PC-9 (cell line): ENCODE measurements at regions not wholly inside any gene's neighbourhood (a gene's known extent, or its start where the extent isn't known, plus 50 kb on each side); places are given as distances from the start of the nearest gene placed in this dataset.
"Not testable (repeated sequence)": the region's sequence is repeated elsewhere in the genome, so short reads cannot be mapped to it uniquely, and the experiment has no call there.

Source experiments
- BruUV-seq: library from RNA; stranded (reverse); fragments of 400-500 nt; replicated peaks from 2 replicates; lab custom pipeline; 2021; lab: Mats Ljungman, UMichigan
- CTCF ChIA-PET: fragments of 300-600 bp; sonication (Branson Sonifier 250); formaldehyde crosslinking; loops from one replicate; lab custom pipeline; 2022; ENCODE audit warnings: antibody characterized with exemption; lab: Charles Lee
- POLR2A ChIA-PET: fragments of 300-600 bp; sonication (Branson Sonifier 250); formaldehyde crosslinking; loops from one replicate; lab custom pipeline; 2022; ENCODE audit warnings: antibody characterized with exemption; ENCODE audit not compliant: unreplicated experiment; lab: Charles Lee
- DNase-seq, 2 experiments: peaks; one replicate each; pipeline versions ENCODE4 v3.0.0 to v3.0.0-alpha.2; 2015 to 2022; ENCODE audit warnings: mixed read lengths in 1 of 2
- H2AFZ ChIP-seq: fragments of 200-600 bp; sonication (generic); 2 replicates; pipeline ENCODE4 v1.8.1; 2017; ENCODE audit warnings: antibody characterized with exemption
- H3F3A ChIP-seq: fragments of 200-600 bp; sonication (generic); 2 replicates; pipeline ENCODE4 v1.8.1; 2017; ENCODE audit warnings: antibody characterized with exemption, mild to moderate bottlenecking, low read depth; ENCODE audit not compliant: insufficient read depth
- H3K27ac ChIP-seq: fragments of 200-600 bp; sonication (generic); 2 replicates; pipeline ENCODE4 v1.6.1; 2016; ENCODE audit warnings: mixed run types
- H3K27me3 ChIP-seq: fragments of 200-600 bp; sonication (generic); 2 replicates; pipeline ENCODE4 v1.6.1; 2016; ENCODE audit warnings: low read depth, mixed run types; ENCODE audit not compliant: insufficient read depth
- H3K36me3 ChIP-seq: fragments of 200-600 bp; sonication (generic); 2 replicates; pipeline ENCODE4 v1.6.1; 2016; ENCODE audit warnings: low read depth, mixed run types
- H3K4me1 ChIP-seq: fragments of 200-600 bp; sonication (generic); replicated peaks from 2 replicates; pipeline ENCODE4 v1.6.1; 2016; ENCODE audit warnings: mixed run types; ENCODE audit not compliant: insufficient read depth
- H3K4me2 ChIP-seq: fragments of 200-600 bp; sonication (generic); 2 replicates; pipeline ENCODE4 v1.6.1; 2017; ENCODE audit warnings: mixed run types
- H3K4me3 ChIP-seq: fragments of 200-600 bp; sonication (generic); 2 replicates; pipeline ENCODE4 v1.6.1; 2016; ENCODE audit warnings: mixed run types
- H3K79me2 ChIP-seq: fragments of 200-600 bp; sonication (generic); 2 replicates; pipeline ENCODE4 v1.6.1; 2017; ENCODE audit warnings: low read depth, mixed run types
- H3K9me2 ChIP-seq: fragments of 200-600 bp; sonication (generic); 2 replicates; pipeline ENCODE4 v1.8.1; 2017; ENCODE audit warnings: mild to moderate bottlenecking; ENCODE audit not compliant: insufficient read depth
- H3K9me3 ChIP-seq: fragments of 200-600 bp; sonication (generic); 2 replicates; pipeline ENCODE4 v1.8.1; 2016; ENCODE audit warnings: low read depth; ENCODE audit not compliant: insufficient read depth
- H4K20me1 ChIP-seq: fragments of 200-600 bp; sonication (generic); 2 replicates; pipeline ENCODE4 v1.8.1; 2017; ENCODE audit not compliant: insufficient read depth
- CTCF ChIP-seq: fragments of 200-600 bp; sonication (generic); conservative IDR thresholded peaks from 2 replicates; pipeline ENCODE4 v1.6.1; 2017; ENCODE audit warnings: mixed run types, antibody characterized with exemption, mild to moderate bottlenecking, moderate library complexity
- EZH2 ChIP-seq: fragments of 200-600 bp; sonication (generic); IDR thresholded peaks from 2 replicates; pipeline ENCODE4 v1.8.0; 2017; ENCODE audit warnings: antibody characterized with exemption, low read depth
- intact Hi-C: fragments of 100-400 bp; cut with micrococcal nuclease; formaldehyde crosslinking; loops from one replicate; pipeline ENCODE4 v1.10.0; 2022; ENCODE audit not compliant: unreplicated experiment

- ChIA-PET CTCF (interaction anchor here (0.6 kb wide), 1 partner anchor 95 kb away, joined by 4 read pairs; no protein-coding TSS in a partner anchor), POLR2A (no interaction called here)
- no peak for DNase-seq
- no peak overlapping the region for H2AFZ ChIP-seq
- H3K4me2 ChIP-seq = no peak overlapping the region
- no peaks in the 10 kb centered on the region for H3K9me3 ChIP-seq
- H3K79me2 ChIP-seq = no peaks in the 10 kb centered on the region
- H3K4me1 ChIP-seq = no peaks in the 10 kb centered on the region
- no peak for TF ChIP-seq CTCF
- no peak for TF ChIP-seq EZH2
- intact Hi-C loops = no loop called here
- H3F3A ChIP-seq = no peaks in the 10 kb centered on the region
- no TSS peak for BruUV-seq
- no peaks in the 10 kb centered on the region for H3K36me3 ChIP-seq
- no peaks in the 10 kb centered on the region for H4K20me1 ChIP-seq
- H3K27ac ChIP-seq = no peak overlapping the region
- H3K4me3 ChIP-seq = no peak overlapping the region
- H3K27me3 ChIP-seq = no peaks in the 10 kb centered on the region; the same call in 1 of the 2 replicates
- no peaks in the 10 kb centered on the region for H3K9me2 ChIP-seq
These were observed 63.9 kb upstream of the EDAR start for GRCh38 chr2:109052922-109053321.

- H3K27ac ChIP-seq = no peak overlapping the region
- H3K79me2 ChIP-seq = no peaks in the 10 kb centered on the region
- H3F3A ChIP-seq = no peaks in the 10 kb centered on the region
- no peaks in the 10 kb centered on the region for H3K4me1 ChIP-seq
- H3K9me3 ChIP-seq = no peaks in the 10 kb centered on the region
- CTCF ChIA-PET = no interaction called here
- H3K4me2 ChIP-seq = no peak overlapping the region
- no peak for TF ChIP-seq EZH2
- TF ChIP-seq CTCF = no peak
- POLR2A ChIA-PET = no interaction called here
- H2AFZ ChIP-seq = no peak overlapping the region
- H3K27me3 ChIP-seq = no peaks in the 10 kb centered on the region; the same call in 1 of the 2 replicates
- H3K36me3 ChIP-seq = no peaks in the 10 kb centered on the region
- intact Hi-C loops = no loop called here
- H3K9me2 ChIP-seq = no peaks in the 10 kb centered on the region
- no peak overlapping the region for H3K4me3 ChIP-seq
- H4K20me1 ChIP-seq = no peaks in the 10 kb centered on the region
- no peak for DNase-seq
- BruUV-seq = no TSS peak
These were observed 60.0 kb upstream of the EDAR start for GRCh38 chr2:109049022-109049421.

GRCh38 chr2:109048163-109048562, 59.1 kb upstream of the EDAR start:
- Histone ChIP-seq H3K4me2 (no peak overlapping the region), H3K4me1 (no peaks in the 10 kb centered on the region), H3K27me3 (no peaks in the 10 kb centered on the region; the same call in 1 of the 2 replicates), H3K36me3 (no peaks in the 10 kb centered on the region), H3F3A (no peaks in the 10 kb centered on the region), H3K4me3 (no peak overlapping the region), H3K9me2 (no peaks in the 10 kb centered on the region), H3K79me2 (no peaks in the 10 kb centered on the region), H4K20me1 (no peaks in the 10 kb centered on the region), H3K9me3 (no peaks in the 10 kb centered on the region), H2AFZ (no peak overlapping the region), H3K27ac (no peak overlapping the region)
- no peak for TF ChIP-seq CTCF
- no peak for TF ChIP-seq EZH2
- BruUV-seq = no TSS peak
- ChIA-PET POLR2A (no interaction called here), CTCF (no interaction called here)
- DNase-seq = no peak
- intact Hi-C loops = no loop called here

GRCh38 chr2:109047569-109047968, 58.5 kb upstream of the EDAR start:
- H3F3A ChIP-seq, H3K9me3 ChIP-seq, H3K36me3 ChIP-seq, CTCF ChIA-PET, intact Hi-C loops, BruUV-seq, H3K4me1 ChIP-seq, H3K4me3 ChIP-seq, H2AFZ ChIP-seq, H3K9me2 ChIP-seq, POLR2A ChIA-PET, H3K4me2 ChIP-seq, H3K79me2 ChIP-seq, H3K27me3 ChIP-seq, DNase-seq, H4K20me1 ChIP-seq, H3K27ac ChIP-seq: not testable (repeated sequence)
